ENCODE measurements at regions not wholly inside any gene's neighbourhood (a gene's known extent, or its start where the extent isn't known, plus 50 kb on each side); places are given as distances from the start of the nearest gene placed in this dataset.

- TF ChIP-seq CTCF (conservative IDR thresholded peaks at IDR 0.05) (no peak), ZFX (IDR thresholded peaks at IDR 0.05) (no peak)
Observed at GRCh38 chr12:4044101-4044500, 170.9 kb upstream of the PARP11 start.

All from C4-2B (cell line).